ENCODE measurements at regions not wholly inside any gene's neighbourhood (a gene's known extent, or its start where the extent isn't known, plus 50 kb on each side); places are given as distances from the start of the nearest gene placed in this dataset.

GRCh38 chr1:14120895-14121294, 420.9 kb downstream of the PRDM2 start:
- Histone ChIP-seq H3K4me3 (no peak overlapping the region), H3K9me3 (no peaks in the 10 kb centered on the region), H3K27me3 (no peaks in the 10 kb centered on the region), H3K4me1 (no peaks in the 10 kb centered on the region), H3K36me3 (no peaks in the 10 kb centered on the region), H3K27ac (replicated peaks in 1 of 4) (no peak overlapping the region)
- 81% methylated on average over 2 of the region's 2 CpGs for WGBS
- TF ChIP-seq CTCF (IDR thresholded peaks at IDR 0.05) (no peak), POLR2A (IDR thresholded peaks at IDR 0.05; ENCODE audit: low read depth) (no peak), POLR2AphosphoS5 (IDR thresholded peaks at IDR 0.05) (no peak), EP300 (IDR thresholded peaks at IDR 0.05) (no peak)
- no peak for DNase-seq (ENCODE audit: extremely low spot score)
- intact Hi-C loops (cut with DNase I), result no loop called here

GRCh38 chr1:14128096-14128495, 428.1 kb downstream of the PRDM2 start:
- 100% methylated on average over 1 of the region's 1 CpG for WGBS
- H3K27me3 ChIP-seq, result no peaks in the 10 kb centered on the region
- TF ChIP-seq POLR2A (IDR thresholded peaks at IDR 0.05; ENCODE audit: low read depth) (no peak), CTCF (IDR thresholded peaks at IDR 0.05) (no peak), POLR2AphosphoS5 (IDR thresholded peaks at IDR 0.05) (no peak), EP300 (IDR thresholded peaks at IDR 0.05) (no peak)
- no peaks in the 10 kb centered on the region for H3K36me3 ChIP-seq
- no peak overlapping the region for H3K4me3 ChIP-seq
- intact Hi-C loops (cut with DNase I), result no loop called here
- H3K4me1 ChIP-seq, result no peaks in the 10 kb centered on the region
- no peaks in the 10 kb centered on the region for H3K9me3 ChIP-seq
- H3K27ac ChIP-seq (replicated peaks in 1 of 4), result no peak overlapping the region
- no peak for DNase-seq (ENCODE audit: extremely low spot score)

DNA sequence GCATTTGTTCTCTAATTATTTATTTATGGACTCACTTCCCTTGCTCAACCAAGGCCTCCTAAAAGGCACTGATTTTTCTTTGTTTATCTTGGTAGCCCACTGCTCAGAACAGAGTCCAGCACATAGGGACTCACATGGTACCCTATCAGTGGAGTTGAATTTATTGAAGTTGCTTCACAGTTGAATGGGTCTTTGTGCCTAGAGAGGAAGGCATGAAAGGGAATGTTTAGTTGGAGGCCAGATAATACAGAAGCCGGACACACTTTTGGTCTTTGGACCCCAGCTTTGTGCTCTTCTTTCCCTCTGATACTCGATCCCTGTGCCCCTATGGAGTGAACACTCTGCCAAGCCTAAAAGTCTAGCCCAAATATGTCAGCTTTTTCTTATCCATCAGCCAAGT, 429.0 kb downstream of the PRDM2 start:
- no peaks in the 10 kb centered on the region for H3K9me3 ChIP-seq
- TF ChIP-seq POLR2A (IDR thresholded peaks at IDR 0.05; ENCODE audit: low read depth), result no peak
- no peak for TF ChIP-seq POLR2AphosphoS5 (IDR thresholded peaks at IDR 0.05)
- TF ChIP-seq CTCF (IDR thresholded peaks at IDR 0.05), result no peak
- TF ChIP-seq EP300 (IDR thresholded peaks at IDR 0.05), result no peak
- H3K27ac ChIP-seq (replicated peaks in 1 of 4), result no peak overlapping the region
- no peak overlapping the region for H3K4me3 ChIP-seq
- H3K36me3 ChIP-seq, result no peaks in the 10 kb centered on the region
- WGBS, result 91% methylated on average over 2 of the region's 2 CpGs
- H3K4me1 ChIP-seq, result no peaks in the 10 kb centered on the region
- H3K27me3 ChIP-seq, result no peaks in the 10 kb centered on the region
- intact Hi-C loops (cut with DNase I), result no loop called here
- no peak for DNase-seq (ENCODE audit: extremely low spot score)

DNA sequence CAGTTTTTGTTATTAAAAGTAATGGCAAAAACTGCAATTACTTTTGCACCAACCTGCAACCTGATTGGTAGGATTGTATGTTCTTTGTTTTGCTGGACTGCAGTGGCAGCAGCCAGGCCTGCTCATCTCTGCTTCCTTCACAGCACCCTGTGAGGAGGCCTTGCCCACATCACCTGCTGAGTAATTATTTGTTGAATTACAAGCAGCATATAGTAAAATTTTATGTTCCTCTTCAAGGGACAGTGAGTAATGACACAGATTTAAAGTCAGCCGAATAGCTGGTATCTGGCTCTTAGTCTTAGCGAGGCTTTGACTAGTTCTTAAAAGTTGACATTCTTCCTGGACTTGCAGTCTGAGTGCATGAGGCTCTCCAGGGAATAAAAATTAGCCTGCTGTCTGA, 435.1 kb downstream of the PRDM2 start:
- WGBS, result 28% methylated on average over 2 of the region's 2 CpGs
- DNase-seq (ENCODE audit: extremely low spot score), result no peak
- intact Hi-C loops (cut with DNase I), result no loop called here
- peaks cover 0 to 1% (median 0%) of the 10 kb centered on the region in 4 donors for H3K4me1 ChIP-seq
- TF ChIP-seq POLR2A (IDR thresholded peaks at IDR 0.05; ENCODE audit: low read depth), result no peak
- TF ChIP-seq EP300 (IDR thresholded peaks at IDR 0.05), result no peak
- TF ChIP-seq POLR2AphosphoS5 (IDR thresholded peaks at IDR 0.05), result no peak
- no peak for TF ChIP-seq CTCF (IDR thresholded peaks at IDR 0.05)
- H3K27me3 ChIP-seq, result no peaks in the 10 kb centered on the region
- H3K27ac ChIP-seq (replicated peaks in 1 of 4), result no peak overlapping the region
- no peak overlapping the region for H3K4me3 ChIP-seq
- H3K9me3 ChIP-seq, result no peaks in the 10 kb centered on the region
- no peaks in the 10 kb centered on the region for H3K36me3 ChIP-seq

- no peaks in the 10 kb centered on the region for H3K36me3 ChIP-seq
- no peaks in the 10 kb centered on the region for H3K27me3 ChIP-seq
- peak; percentile 31 for DNase-seq (ENCODE audit: extremely low spot score)
- H3K4me1 ChIP-seq, result peaks cover 2 to 13% (median 9%) of the 10 kb centered on the region in 4 donors
- 66% methylated on average over 5 of the region's 6 CpGs for WGBS
- no peak overlapping the region for H3K27ac ChIP-seq (replicated peaks in 1 of 4)
- no peak overlapping the region for H3K4me3 ChIP-seq
- intact Hi-C loops (cut with DNase I), result no loop called here
- no peak for TF ChIP-seq CTCF (IDR thresholded peaks at IDR 0.05)
- no peak for TF ChIP-seq EP300 (IDR thresholded peaks at IDR 0.05)
- TF ChIP-seq POLR2AphosphoS5 (IDR thresholded peaks at IDR 0.05), result no peak
- TF ChIP-seq POLR2A (IDR thresholded peaks at IDR 0.05; ENCODE audit: low read depth), result no peak
- H3K9me3 ChIP-seq, result no peaks in the 10 kb centered on the region
Measured at GRCh38 chr1:14136152-14136763, 436.3 kb downstream of the PRDM2 start.
